Natural killer cell (primary cell): ENCODE measurements at regions not wholly inside any gene's neighbourhood (a gene's known extent, or its start where the extent isn't known, plus 50 kb on each side); places are given as distances from the start of the nearest gene placed in this dataset.

Experiments
- ATAC-seq, 3 donors: fragments of 150-1000 bp in 2 of 3; fragments of 200-7000 bp in 1 of 3; cut with Tn5 transposase; 1 replicate in 1 of 3; 2 replicates in 2 of 3; pipeline ENCODE4 v1.10.0; 2021; ENCODE audit warnings: mild to moderate bottlenecking in 2 of 3, moderate library complexity in 2 of 3
- DNase-seq, 2 donors: peaks; one replicate each; pipeline versions ENCODE4 v3.0.0 to v3.0.0-alpha.2; 2013 to 2021; ENCODE audit warnings: mixed read lengths in 1 of 2
- H3K27ac ChIP-seq: one replicate; pipeline ENCODE4 v1.5.1; 2013; ENCODE audit warnings: mild to moderate bottlenecking, low read length
- H3K27me3 ChIP-seq: one replicate; pipeline ENCODE4 v1.6.1; 2013; ENCODE audit warnings: low read length; ENCODE audit not compliant: control insufficient read depth, insufficient read depth
- H3K36me3 ChIP-seq: one replicate; pipeline ENCODE4 v1.6.1; 2013; ENCODE audit warnings: low read length; ENCODE audit not compliant: control insufficient read depth, insufficient read depth
- H3K4me1 ChIP-seq: one replicate; pipeline ENCODE4 v1.6.1; 2013; ENCODE audit warnings: low read length; ENCODE audit not compliant: control insufficient read depth, insufficient read depth
- H3K4me3 ChIP-seq: one replicate; pipeline ENCODE4 v1.5.1; 2013; ENCODE audit warnings: low read length
- H3K9me3 ChIP-seq: one replicate; pipeline ENCODE4 v1.6.1; 2013; ENCODE audit warnings: low read length; ENCODE audit not compliant: control insufficient read depth, insufficient read depth
- H3K27ac Mint-ChIP-seq, 2 donors: one replicate each; pipeline ENCODE4 v1.8.0; 2022; ENCODE audit warnings: mild to moderate bottlenecking in 2 of 2, mixed read lengths in 2 of 2, moderate library complexity in 1 of 2
- H3K27me3 Mint-ChIP-seq, 2 donors: one replicate each; pipeline ENCODE4 v1.8.0; 2022; ENCODE audit warnings: low read depth in 2 of 2, mixed read lengths in 2 of 2
- H3K36me3 Mint-ChIP-seq: one replicate; pipeline ENCODE4 v1.8.0; 2022; ENCODE audit warnings: mixed read lengths
- H3K4me1 Mint-ChIP-seq, 2 donors: one replicate each; pipeline ENCODE4 v1.8.0; 2022; ENCODE audit warnings: mixed read lengths in 2 of 2
- H3K4me3 Mint-ChIP-seq: one replicate; pipeline ENCODE4 v1.8.0; 2022; ENCODE audit warnings: mild to moderate bottlenecking, moderate library complexity, mixed read lengths
- H3K9me3 Mint-ChIP-seq, 2 donors: one replicate each; pipeline ENCODE4 v1.8.0; 2022; ENCODE audit warnings: mixed read lengths in 2 of 2
- WGBS: methylation state at CpG from one replicate; pipeline ENCODE4 v1.1.7; 2013; ENCODE audit warnings: missing lambda C conversion rate; ENCODE audit not compliant: insufficient coverage; 5-methylcytosine and 5-hydroxymethylcytosine counted together
- intact Hi-C: fragments of 100-400 bp; cut with micrococcal nuclease; formaldehyde crosslinking; loops from one replicate; pipeline ENCODE4 v1.14.2; 2022
- TF ChIP-seq, protein P1 (sequence below): fragments of 200-600 bp; IDR thresholded peaks from one replicate; pipeline ENCODE4 v1.8.0; 2022; ENCODE audit warnings: antibody characterized with exemption

DNA sequence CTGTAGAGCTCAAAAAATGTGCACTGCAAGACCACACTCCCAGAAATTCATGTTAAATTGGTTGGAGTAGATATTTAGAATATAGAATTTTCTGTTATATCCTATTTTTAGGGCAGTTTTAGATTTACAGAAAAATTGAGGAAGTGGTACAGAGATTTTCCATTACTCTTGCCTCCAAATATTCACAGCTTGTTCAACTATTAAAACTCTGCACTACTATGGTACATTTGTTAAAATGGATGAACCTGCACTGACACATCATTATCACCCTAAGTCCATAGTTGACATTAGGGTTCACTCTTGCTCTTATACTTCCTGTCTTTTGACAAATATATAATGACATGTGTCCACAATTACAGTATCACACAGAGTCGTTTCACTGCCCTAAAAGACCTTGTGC is 1724.5 kb downstream of the C4orf33 start:
- Histone ChIP-seq H3K9me3 (no peaks in the 10 kb centered on the region), H3K4me1 (no peaks in the 10 kb centered on the region), H3K36me3 (no peaks in the 10 kb centered on the region), H3K27me3 (no peaks in the 10 kb centered on the region), H3K4me3 (no peak overlapping the region), H3K27ac (no peak overlapping the region)
- Mint-ChIP-seq H3K27me3 (no peaks in the 10 kb centered on the region), H3K36me3 (peaks cover 30% of the 10 kb centered on the region), H3K9me3 (peaks cover 16 to 22% of the 10 kb centered on the region in 2 donors), H3K27ac (no peak overlapping the region), H3K4me1 (no peaks in the 10 kb centered on the region), H3K4me3 (no peak overlapping the region)
- no peak for ATAC-seq
- WGBS = 91% methylated on average over 1 of the region's 1 CpG
- no peak for DNase-seq
- intact Hi-C loops = no loop called here
- TF ChIP-seq, protein P1, sequence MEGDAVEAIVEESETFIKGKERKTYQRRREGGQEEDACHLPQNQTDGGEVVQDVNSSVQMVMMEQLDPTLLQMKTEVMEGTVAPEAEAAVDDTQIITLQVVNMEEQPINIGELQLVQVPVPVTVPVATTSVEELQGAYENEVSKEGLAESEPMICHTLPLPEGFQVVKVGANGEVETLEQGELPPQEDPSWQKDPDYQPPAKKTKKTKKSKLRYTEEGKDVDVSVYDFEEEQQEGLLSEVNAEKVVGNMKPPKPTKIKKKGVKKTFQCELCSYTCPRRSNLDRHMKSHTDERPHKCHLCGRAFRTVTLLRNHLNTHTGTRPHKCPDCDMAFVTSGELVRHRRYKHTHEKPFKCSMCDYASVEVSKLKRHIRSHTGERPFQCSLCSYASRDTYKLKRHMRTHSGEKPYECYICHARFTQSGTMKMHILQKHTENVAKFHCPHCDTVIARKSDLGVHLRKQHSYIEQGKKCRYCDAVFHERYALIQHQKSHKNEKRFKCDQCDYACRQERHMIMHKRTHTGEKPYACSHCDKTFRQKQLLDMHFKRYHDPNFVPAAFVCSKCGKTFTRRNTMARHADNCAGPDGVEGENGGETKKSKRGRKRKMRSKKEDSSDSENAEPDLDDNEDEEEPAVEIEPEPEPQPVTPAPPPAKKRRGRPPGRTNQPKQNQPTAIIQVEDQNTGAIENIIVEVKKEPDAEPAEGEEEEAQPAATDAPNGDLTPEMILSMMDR = no peak

DNA sequence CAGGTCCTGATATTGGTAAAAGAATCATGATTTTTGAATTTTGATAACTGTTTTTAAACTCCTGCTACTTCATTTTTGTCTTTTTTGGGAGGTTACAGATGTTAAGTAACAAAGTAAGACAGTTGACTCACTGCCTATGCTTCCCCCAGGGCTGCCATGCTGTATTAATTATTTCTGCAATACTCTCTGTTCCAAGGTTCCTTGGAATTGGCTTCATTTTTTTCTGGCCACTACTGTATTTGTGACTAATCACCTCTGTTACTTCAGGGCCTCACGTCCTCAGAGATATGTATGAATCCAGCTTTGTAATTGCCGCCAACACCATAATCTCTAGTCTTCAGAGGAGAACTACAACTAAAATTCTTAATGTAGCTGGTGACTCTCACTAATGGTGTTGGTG is 1729.3 kb downstream of the C4orf33 start:
- Mint-ChIP-seq H3K27ac (no peak overlapping the region), H3K4me3 (no peak overlapping the region), H3K36me3 (peaks cover 23% of the 10 kb centered on the region), H3K9me3 (peaks cover 15 to 35% of the 10 kb centered on the region in 2 donors), H3K4me1 (no peaks in the 10 kb centered on the region), H3K27me3 (no peaks in the 10 kb centered on the region)
- TF ChIP-seq, protein P1 = no peak
- no peaks in the 10 kb centered on the region for H3K36me3 ChIP-seq
- no peaks in the 10 kb centered on the region for H3K4me1 ChIP-seq
- intact Hi-C loops = no loop called here
- H3K9me3 ChIP-seq = no peaks in the 10 kb centered on the region
- H3K27ac ChIP-seq = no peak overlapping the region
- DNase-seq = no peak
- 95% methylated on average over 2 of the region's 2 CpGs for WGBS
- no peak overlapping the region for H3K4me3 ChIP-seq
- H3K27me3 ChIP-seq = no peaks in the 10 kb centered on the region
- ATAC-seq = no peak

DNA sequence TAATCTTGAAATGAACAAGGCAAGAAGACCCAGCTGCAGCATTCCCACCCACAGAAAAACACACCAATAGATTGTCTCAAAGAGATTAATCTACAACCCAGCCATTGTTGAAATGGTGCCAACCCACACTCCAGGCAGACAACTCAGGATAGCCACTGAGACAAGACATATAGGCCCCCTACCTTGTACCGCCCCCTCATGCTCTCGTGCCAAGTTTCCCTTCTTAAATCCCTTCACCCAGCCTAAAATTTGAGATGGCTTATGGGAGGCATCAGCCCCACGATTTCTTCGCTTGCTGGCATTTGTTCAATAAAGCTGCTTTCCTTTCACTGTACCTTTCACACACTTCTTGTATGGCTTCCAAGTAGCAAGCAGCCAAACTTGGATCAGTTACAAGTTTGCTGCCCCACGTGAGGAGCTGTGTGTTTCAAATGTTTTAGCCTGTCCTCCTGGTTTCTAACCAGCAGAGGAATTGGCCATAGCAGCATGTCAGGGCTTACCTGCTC is 1754.1 kb downstream of the C4orf33 start:
- Mint-ChIP-seq H3K9me3 (peaks cover 12 to 14% of the 10 kb centered on the region in 2 donors), H3K36me3 (no peaks in the 10 kb centered on the region), H3K27ac (no peak overlapping the region), H3K4me3 (no peak overlapping the region), H3K27me3 (no peaks in the 10 kb centered on the region), H3K4me1 (no peaks in the 10 kb centered on the region)
- Histone ChIP-seq H3K27me3 (no peaks in the 10 kb centered on the region), H3K27ac (no peak overlapping the region), H3K9me3 (peaks cover 8% of the 10 kb centered on the region), H3K36me3 (no peaks in the 10 kb centered on the region), H3K4me1 (no peaks in the 10 kb centered on the region), H3K4me3 (no peak overlapping the region)
- DNase-seq (no peak), ATAC-seq (no peak)
- WGBS = 68% methylated on average over 5 of the region's 5 CpGs
- TF ChIP-seq, protein P1 = no peak
- intact Hi-C loops = no loop called here

DNA sequence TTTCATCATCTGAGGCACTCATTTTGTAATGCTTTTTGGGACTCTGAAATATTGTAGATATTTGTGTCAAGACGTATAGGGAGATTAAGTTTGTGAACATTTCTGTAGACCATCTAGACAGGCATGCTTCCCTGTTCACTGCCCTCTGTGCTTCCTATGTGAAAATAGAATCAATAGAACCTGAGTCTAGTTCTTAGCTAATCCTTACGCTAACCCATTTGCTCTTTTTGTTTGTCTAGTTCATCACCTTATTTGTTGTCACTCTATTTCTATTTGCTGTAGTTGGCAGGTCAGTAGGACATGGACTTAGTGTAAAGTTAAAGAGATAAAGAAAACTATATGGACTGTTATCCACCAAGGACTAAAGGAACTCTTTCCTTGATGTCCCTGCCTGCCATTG is 1755.2 kb downstream of the C4orf33 start:
- ATAC-seq (no peak), DNase-seq (no peak)
- H3K27ac Mint-ChIP-seq = no peak overlapping the region
- Histone ChIP-seq H3K4me3 (no peak overlapping the region), H3K9me3 (peaks cover 10% of the 10 kb centered on the region), H3K27me3 (no peaks in the 10 kb centered on the region), H3K27ac (no peak overlapping the region), H3K36me3 (no peaks in the 10 kb centered on the region), H3K4me1 (no peaks in the 10 kb centered on the region)
- peaks cover 12 to 14% of the 10 kb centered on the region in 2 donors for H3K9me3 Mint-ChIP-seq
- H3K36me3 Mint-ChIP-seq = no peaks in the 10 kb centered on the region
- TF ChIP-seq, protein P1 = no peak
- intact Hi-C loops = no loop called here
- H3K27me3 Mint-ChIP-seq = no peaks in the 10 kb centered on the region
- H3K4me1 Mint-ChIP-seq = no peaks in the 10 kb centered on the region
- no peak overlapping the region for H3K4me3 Mint-ChIP-seq
- 91% methylated on average over 2 of the region's 2 CpGs for WGBS
